Endothelial cell (in vitro differentiated cells): ENCODE measurements at regions not wholly inside any gene's neighbourhood (a gene's known extent, or its start where the extent isn't known, plus 50 kb on each side); places are given as distances from the start of the nearest gene placed in this dataset.

Source experiments
- DNase-seq: peaks from one replicate; pipeline ENCODE4 v3.0.0; 2021; ENCODE audit warnings: low spot score
- H3K27ac Mint-ChIP-seq: one replicate; pipeline ENCODE4 v1.8.0; 2021; ENCODE audit warnings: mixed read lengths, inconsistent platforms; ENCODE audit not compliant: unreplicated experiment
- H3K27me3 Mint-ChIP-seq: one replicate; pipeline ENCODE4 v1.8.0; 2021; ENCODE audit warnings: mild to moderate bottlenecking, moderate library complexity, mixed read lengths, inconsistent platforms; ENCODE audit not compliant: unreplicated experiment
- H3K36me3 Mint-ChIP-seq: one replicate; pipeline ENCODE4 v1.8.0; 2021; ENCODE audit warnings: mild to moderate bottlenecking, low read depth, mixed read lengths, inconsistent platforms; ENCODE audit not compliant: unreplicated experiment
- H3K4me1 Mint-ChIP-seq: one replicate; pipeline ENCODE4 v1.8.0; 2021; ENCODE audit warnings: mild to moderate bottlenecking, mixed read lengths, inconsistent platforms; ENCODE audit not compliant: unreplicated experiment
- H3K4me3 Mint-ChIP-seq: one replicate; pipeline ENCODE4 v1.8.0; 2021; ENCODE audit warnings: mild to moderate bottlenecking, mixed read lengths, inconsistent platforms; ENCODE audit not compliant: unreplicated experiment
- H3K9me3 Mint-ChIP-seq: one replicate; pipeline ENCODE4 v1.8.0; 2021; ENCODE audit warnings: mixed read lengths, inconsistent platforms; ENCODE audit not compliant: unreplicated experiment
- CTCF ChIP-seq: fragments of 200-600 bp; sonication (generic); IDR thresholded peaks from one replicate; pipeline ENCODE4 v1.5.0; 2021; ENCODE audit warnings: antibody characterized with exemption; ENCODE audit not compliant: unreplicated experiment

GRCh38 chr16:85983064-85983463 lies 84.1 kb downstream of the IRF8 start:
- TF ChIP-seq CTCF, result no peak
- Mint-ChIP-seq H3K27ac (no peak overlapping the region), H3K27me3 (peaks cover 13% of the 10 kb centered on the region), H3K36me3 (no peaks in the 10 kb centered on the region), H3K4me1 (no peaks in the 10 kb centered on the region), H3K9me3 (no peaks in the 10 kb centered on the region), H3K4me3 (no peak overlapping the region)
- DNase-seq, result no peak

- Mint-ChIP-seq H3K36me3 (no peaks in the 10 kb centered on the region), H3K27me3 (peaks cover 14% of the 10 kb centered on the region), H3K27ac (no peak overlapping the region), H3K4me1 (no peaks in the 10 kb centered on the region), H3K4me3 (no peak overlapping the region), H3K9me3 (no peaks in the 10 kb centered on the region)
- DNase-seq, result no peak
- no peak for TF ChIP-seq CTCF
These were observed 84.8 kb downstream of the IRF8 start for GRCh38 chr16:85983606-85984230.

GRCh38 chr16:85984231-85984880 lies 85.4 kb downstream of the IRF8 start:
- H3K4me1 Mint-ChIP-seq, result no peaks in the 10 kb centered on the region
- H3K36me3 Mint-ChIP-seq, result no peaks in the 10 kb centered on the region
- no peak for DNase-seq
- H3K9me3 Mint-ChIP-seq, result no peaks in the 10 kb centered on the region
- H3K4me3 Mint-ChIP-seq, result no peak overlapping the region
- no peak overlapping the region for H3K27ac Mint-ChIP-seq
- TF ChIP-seq CTCF, result no peak
- peaks cover 16% of the 10 kb centered on the region for H3K27me3 Mint-ChIP-seq

- no peak overlapping the region for H3K4me3 Mint-ChIP-seq
- no peaks in the 10 kb centered on the region for H3K36me3 Mint-ChIP-seq
- H3K27me3 Mint-ChIP-seq, result peaks cover 13% of the 10 kb centered on the region
- no peak for DNase-seq
- no peaks in the 10 kb centered on the region for H3K4me1 Mint-ChIP-seq
- H3K9me3 Mint-ChIP-seq, result no peaks in the 10 kb centered on the region
- no peak for TF ChIP-seq CTCF
- no peak overlapping the region for H3K27ac Mint-ChIP-seq
These were observed 86.0 kb downstream of the IRF8 start for GRCh38 chr16:85984947-85985451.
